Small intestine (tissue), 7 donors: ENCODE measurements at regions not wholly inside any gene's neighbourhood (a gene's known extent, or its start where the extent isn't known, plus 50 kb on each side); places are given as distances from the start of the nearest gene placed in this dataset.

Experiments
- DNase-seq, 2 donors: peaks; one replicate each; pipeline versions ENCODE4 v3.0.0 to v3.0.0-alpha.2; 2013
- FAIRE-seq: peaks from 2 replicates; lab custom pipeline; 2012; peaks lifted over from hg19 to GRCh38; lab: Jason Lieb, UNC
- H3K27ac ChIP-seq, 3 donors: one replicate each; pipeline ENCODE4 v1.5.1; 2013; ENCODE audit warnings: low read length in 2 of 3, mild to moderate bottlenecking in 2 of 3, control low read depth in 1 of 3, inconsistent platforms in 1 of 3, low read depth in 1 of 3, moderate library complexity in 1 of 3
- H3K27me3 ChIP-seq, 3 donors: one replicate each; pipeline ENCODE4 v1.6.1; 2013; ENCODE audit warnings: low read length in 3 of 3, inconsistent platforms in 1 of 3; ENCODE audit not compliant: control insufficient read depth in 3 of 3, insufficient read depth in 3 of 3
- H3K36me3 ChIP-seq, 3 donors: one replicate each; pipeline ENCODE4 v1.6.1; 2013; ENCODE audit warnings: low read length in 3 of 3, inconsistent platforms in 1 of 3, low read depth in 1 of 3, mild to moderate bottlenecking in 1 of 3, moderate library complexity in 1 of 3; ENCODE audit not compliant: control insufficient read depth in 3 of 3, insufficient read depth in 2 of 3
- H3K4me1 ChIP-seq, 3 donors: one replicate each; pipeline ENCODE4 v1.6.1; 2013; ENCODE audit warnings: low read length in 2 of 3, inconsistent platforms in 1 of 3, low read depth in 1 of 3, mild to moderate bottlenecking in 1 of 3, moderate library complexity in 1 of 3; ENCODE audit not compliant: control insufficient read depth in 3 of 3, insufficient read depth in 2 of 3
- H3K4me3 ChIP-seq, 3 donors: one replicate each; pipeline ENCODE4 v1.5.1; 2013; ENCODE audit warnings: low read length in 3 of 3, control low read depth in 1 of 3, inconsistent platforms in 1 of 3, low read depth in 1 of 3, mild to moderate bottlenecking in 1 of 3, moderate library complexity in 1 of 3
- H3K9me3 ChIP-seq, 2 donors: one replicate each; pipeline ENCODE4 v1.6.1; 2013; ENCODE audit warnings: low read depth in 1 of 2, low read length in 1 of 2; ENCODE audit not compliant: control insufficient read depth in 2 of 2, insufficient read depth in 1 of 2
- WGBS, 3 donors: extraction: QIAGEN DNeasy Blood & Tissue Kit; methylation state at CpG; one replicate each; pipeline ENCODE4 v1.1.7; 2013; 5-methylcytosine and 5-hydroxymethylcytosine counted together
- donor health status: healthy with polysubstance abuse.
- donor health status: control.
- donor health status: control.
- donor health status: Bipolar disorder and iron deficiency.
- donor health status: healthy.

GRCh38 chr2:43062058-43062457, 164.3 kb downstream of the ZFP36L2 start:
- H3K4me1 ChIP-seq = peaks cover 0 to 13% (median 2%) of the 10 kb centered on the region in 3 donors
- no peaks in the 10 kb centered on the region for H3K36me3 ChIP-seq
- H3K9me3 ChIP-seq = peaks cover 0 to 11% of the 10 kb centered on the region in 2 donors
- DNase-seq (no peak), FAIRE-seq (no peak)
- H3K27me3 ChIP-seq = no peaks in the 10 kb centered on the region
- H3K27ac ChIP-seq = no peak overlapping the region
- no peak overlapping the region for H3K4me3 ChIP-seq

DNA sequence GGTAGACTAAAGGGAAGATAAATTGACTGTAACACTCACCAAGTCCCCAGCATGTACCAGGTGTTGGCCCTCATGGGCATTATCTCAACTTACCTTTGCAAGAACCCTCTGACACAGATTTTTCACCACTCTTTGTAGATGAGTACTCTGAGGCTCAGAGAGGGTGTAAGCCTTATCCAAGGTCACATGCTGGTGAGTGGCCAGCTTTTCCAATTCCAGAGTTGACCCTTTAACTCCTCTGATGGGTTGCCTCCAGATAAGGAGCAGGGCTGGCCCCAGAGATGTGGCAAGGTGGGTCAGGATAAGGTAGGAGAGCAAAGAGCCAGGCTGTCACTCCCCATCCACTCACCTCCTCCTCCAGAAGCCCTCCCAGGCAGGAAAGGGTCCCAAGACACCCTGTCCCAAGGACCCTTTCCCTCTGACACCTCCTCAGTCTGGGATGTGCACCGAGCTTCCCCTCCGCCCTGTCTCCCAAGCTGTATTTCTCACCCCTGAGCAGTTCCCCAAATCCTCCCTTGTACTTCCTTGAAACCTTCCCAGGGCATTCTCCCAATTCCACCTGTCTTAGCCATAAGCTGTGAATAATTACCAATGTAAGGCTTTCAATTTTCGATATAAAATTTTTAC, 165.9 kb downstream of the ZFP36L2 start:
- Histone ChIP-seq H3K27ac (no peak overlapping the region), H3K9me3 (peaks cover 0 to 11% of the 10 kb centered on the region in 2 donors), H3K27me3 (no peaks in the 10 kb centered on the region), H3K4me1 (peaks cover 0 to 13% (median 2%) of the 10 kb centered on the region in 3 donors), H3K4me3 (no peak overlapping the region), H3K36me3 (no peaks in the 10 kb centered on the region)
- FAIRE-seq = no peak
- 89 to 96% (median 91%) methylated on average over 3 of the region's 3 CpGs for WGBS, 3 donors
- peak in 1 of 2 donors; percentile 53 for DNase-seq

- Histone ChIP-seq H3K9me3 (peaks cover 0 to 11% of the 10 kb centered on the region in 2 donors), H3K27ac (peak overlapping the region in 2 of 3 donors; percentile 19 to 27), H3K36me3 (no peaks in the 10 kb centered on the region), H3K27me3 (no peaks in the 10 kb centered on the region), H3K4me1 (peaks cover 0 to 23% (median 2%) of the 10 kb centered on the region in 3 donors), H3K4me3 (no peak overlapping the region)
- peak; percentile 29 to 77 for DNase-seq
- WGBS, 3 donors = 37 to 55% (median 44%) methylated on average over 12 of the region's 12 CpGs
- FAIRE-seq = no peak
These were observed 167.1 kb downstream of the ZFP36L2 start for GRCh38 chr2:43059183-43059897.

- Histone ChIP-seq H3K9me3 (peaks cover 0 to 11% of the 10 kb centered on the region in 2 donors), H3K27me3 (no peaks in the 10 kb centered on the region), H3K4me3 (no peak overlapping the region), H3K27ac (no peak overlapping the region), H3K36me3 (no peaks in the 10 kb centered on the region), H3K4me1 (peaks cover 0 to 28% (median 2%) of the 10 kb centered on the region in 3 donors)
- FAIRE-seq (no peak), DNase-seq (no peak)
- WGBS, 3 donors = 91 to 98% (median 92%) methylated on average over 3 of the region's 3 CpGs
These were observed 167.7 kb downstream of the ZFP36L2 start for GRCh38 chr2:43058726-43059110.

GRCh38 chr2:43057742-43058725, 168.4 kb downstream of the ZFP36L2 start:
- 92 to 93% (median 92%) methylated on average over 20 of the region's 20 CpGs for WGBS, 3 donors
- H3K4me1 ChIP-seq = peaks cover 0 to 29% (median 2%) of the 10 kb centered on the region in 3 donors
- no peak for FAIRE-seq

DNA sequence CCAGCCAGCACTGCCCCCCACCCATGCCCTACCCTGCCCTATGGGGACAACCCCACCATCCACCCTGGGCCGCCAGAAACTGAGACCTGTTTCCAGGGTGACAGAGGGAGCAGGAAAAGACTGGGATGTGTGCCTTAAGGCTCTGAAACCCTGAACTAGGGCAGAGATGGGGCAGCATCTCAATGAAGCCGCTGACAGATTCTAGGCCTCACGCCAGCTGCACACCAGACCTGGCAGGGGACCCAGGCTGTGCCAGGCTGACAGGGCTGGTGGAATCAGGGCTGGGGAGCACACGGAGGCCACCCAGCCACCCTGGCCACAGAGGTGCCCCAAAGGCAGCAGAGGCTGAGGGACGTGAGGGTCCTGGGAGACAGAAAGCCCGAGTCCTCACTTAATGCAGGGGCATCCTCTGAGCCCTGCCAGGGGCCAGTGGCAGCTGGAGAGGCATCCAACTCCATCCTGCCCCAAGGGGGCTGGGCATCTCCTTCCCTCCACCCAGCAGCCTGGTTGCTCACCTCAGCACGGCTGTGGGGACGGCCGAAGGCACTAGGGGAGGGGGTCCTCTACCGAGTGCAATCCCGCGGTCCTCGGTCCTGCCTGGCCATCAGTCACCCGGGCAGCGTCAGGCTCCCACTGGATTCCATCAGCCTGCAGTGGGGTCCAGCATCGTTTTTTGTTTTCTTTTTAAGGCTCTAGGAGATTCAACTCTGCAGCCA, 169.2 kb downstream of the ZFP36L2 start:
- 77 to 84% (median 81%) methylated on average over 15 to 16 of the region's 16 CpGs for WGBS, 3 donors
- FAIRE-seq (no peak), DNase-seq (no peak)
- Histone ChIP-seq H3K4me1 (peaks cover 0 to 38% (median 2%) of the 10 kb centered on the region in 3 donors), H3K27ac (no peak overlapping the region), H3K27me3 (no peaks in the 10 kb centered on the region), H3K36me3 (no peaks in the 10 kb centered on the region), H3K9me3 (peaks cover 0 to 10% of the 10 kb centered on the region in 2 donors), H3K4me3 (no peak overlapping the region)

More at GRCh38 chr2:43057742-43058725, 168.4 kb downstream of the ZFP36L2 start:
- no peaks in the 10 kb centered on the region for H3K36me3 ChIP-seq
- no peaks in the 10 kb centered on the region for H3K27me3 ChIP-seq
- no peak for DNase-seq
- H3K9me3 ChIP-seq = peaks cover 0 to 11% of the 10 kb centered on the region in 2 donors
- no peak overlapping the region for H3K27ac ChIP-seq
- H3K4me3 ChIP-seq = no peak overlapping the region

DNA sequence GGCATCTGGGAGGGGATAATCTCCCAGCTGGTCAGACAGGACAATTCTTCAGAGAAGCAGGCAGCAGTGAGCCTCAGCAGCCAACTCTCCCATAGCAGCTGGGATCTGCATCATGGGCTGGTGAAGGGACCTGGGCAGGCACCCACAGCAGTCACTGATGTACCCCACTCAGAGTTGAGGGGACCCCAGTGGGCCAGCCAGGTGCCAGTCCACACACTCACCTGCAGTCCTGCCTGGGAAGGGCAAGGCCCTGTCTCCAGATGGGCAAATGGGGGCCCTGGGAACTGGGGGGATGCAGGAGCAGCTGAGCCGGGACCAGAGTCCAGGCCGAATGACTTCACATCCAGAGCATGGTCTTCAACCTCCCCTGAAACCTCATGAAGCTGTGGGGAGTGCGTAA, 170.4 kb downstream of the ZFP36L2 start:
- Histone ChIP-seq H3K27me3 (no peaks in the 10 kb centered on the region), H3K9me3 (no peaks in the 10 kb centered on the region), H3K36me3 (no peaks in the 10 kb centered on the region), H3K4me3 (no peak overlapping the region), H3K4me1 (peaks cover 0 to 48% (median 2%) of the 10 kb centered on the region in 3 donors), H3K27ac (no peak overlapping the region)
- 55 to 79% (median 63%) methylated on average over 3 of the region's 3 CpGs for WGBS, 3 donors
- no peak for DNase-seq
- FAIRE-seq = no peak
